Activated naive CD8-positive, alpha-beta T cell treated with anti-CD3 and anti-CD28 coated beads, Interleukin-2, amount 10 ng/mL, durations not matched to agents 7 days and 5 days (primary cell): ENCODE measurements at regions not wholly inside any gene's neighbourhood (a gene's known extent, or its start where the extent isn't known, plus 50 kb on each side); places are given as distances from the start of the nearest gene placed in this dataset.
"Not testable (repeated sequence)": the region's sequence is repeated elsewhere in the genome, so short reads cannot be mapped to it uniquely, and the experiment has no call there.

Experiments
- ATAC-seq: fragments of 150-1000 bp; cut with Tn5 transposase; one replicate; pipeline ENCODE4 v1.10.0; 2021; ENCODE audit warnings: low read depth, moderate library complexity
- POLR2A ChIA-PET: fragments of 350-600 bp; sonication (Branson Sonifier 250); formaldehyde crosslinking; loops from one replicate; lab custom pipeline; 2021; ENCODE audit warnings: antibody characterized with exemption; lab: Charles Lee
- DNase-seq: peaks from one replicate; pipeline ENCODE4 v3.0.0; 2021
- H3K27ac Mint-ChIP-seq: one replicate; pipeline ENCODE4 v1.8.0; 2022; ENCODE audit warnings: mild to moderate bottlenecking, mixed read lengths
- H3K27me3 Mint-ChIP-seq: one replicate; pipeline ENCODE4 v1.8.0; 2022; ENCODE audit warnings: mild to moderate bottlenecking, moderate library complexity, mixed read lengths
- H3K36me3 Mint-ChIP-seq: one replicate; pipeline ENCODE4 v1.8.0; 2021; ENCODE audit warnings: mild to moderate bottlenecking, mixed read lengths
- H3K4me1 Mint-ChIP-seq: one replicate; pipeline ENCODE4 v1.8.0; 2021; ENCODE audit warnings: mixed read lengths
- H3K4me3 Mint-ChIP-seq: one replicate; pipeline ENCODE4 v1.8.0; 2022; ENCODE audit warnings: mild to moderate bottlenecking, moderate library complexity, mixed read lengths
- H3K9me3 Mint-ChIP-seq: one replicate; pipeline ENCODE4 v1.8.0; 2021; ENCODE audit warnings: mixed read lengths

- Mint-ChIP-seq H3K4me3 (no peak overlapping the region), H3K27ac (no peak overlapping the region), H3K36me3 (no peaks in the 10 kb centered on the region), H3K4me1 (peaks cover 4% of the 10 kb centered on the region), H3K27me3 (peaks cover 17% of the 10 kb centered on the region), H3K9me3 (peaks cover 3% of the 10 kb centered on the region)
- POLR2A ChIA-PET, result no interaction called here
- ATAC-seq (no peak), DNase-seq (no peak)
These were observed 79.3 kb upstream of the TOP1 start for GRCh38 chr20:40949346-40949745.

DNA sequence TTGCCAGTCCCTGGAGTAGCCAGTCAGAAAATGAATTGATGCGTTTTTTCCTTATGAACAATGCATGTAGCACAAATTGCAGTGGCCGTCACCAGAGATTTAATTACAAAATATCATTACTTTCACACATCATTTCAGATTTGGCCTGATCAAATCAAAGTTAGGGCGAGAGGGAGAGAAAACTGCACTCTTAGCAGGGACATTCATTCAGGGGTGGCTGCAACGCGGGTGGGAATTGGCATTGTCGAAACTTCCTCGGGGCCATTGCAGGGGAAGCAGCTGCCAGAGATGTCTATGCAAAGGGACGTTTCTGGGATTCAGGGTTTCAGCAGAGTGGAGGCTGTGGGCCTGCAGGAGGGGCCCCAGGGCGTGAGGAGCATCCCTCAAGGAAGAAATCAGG is 76.5 kb upstream of the TOP1 start:
- no peak overlapping the region for H3K4me3 Mint-ChIP-seq
- DNase-seq (no peak), ATAC-seq (no peak)
- H3K9me3 Mint-ChIP-seq, result peaks cover 5% of the 10 kb centered on the region
- POLR2A ChIA-PET, result no interaction called here
- H3K4me1 Mint-ChIP-seq, result peaks cover 2% of the 10 kb centered on the region
- H3K36me3 Mint-ChIP-seq, result no peaks in the 10 kb centered on the region
- no peak overlapping the region for H3K27ac Mint-ChIP-seq
- H3K27me3 Mint-ChIP-seq, result peaks cover 17% of the 10 kb centered on the region

DNA sequence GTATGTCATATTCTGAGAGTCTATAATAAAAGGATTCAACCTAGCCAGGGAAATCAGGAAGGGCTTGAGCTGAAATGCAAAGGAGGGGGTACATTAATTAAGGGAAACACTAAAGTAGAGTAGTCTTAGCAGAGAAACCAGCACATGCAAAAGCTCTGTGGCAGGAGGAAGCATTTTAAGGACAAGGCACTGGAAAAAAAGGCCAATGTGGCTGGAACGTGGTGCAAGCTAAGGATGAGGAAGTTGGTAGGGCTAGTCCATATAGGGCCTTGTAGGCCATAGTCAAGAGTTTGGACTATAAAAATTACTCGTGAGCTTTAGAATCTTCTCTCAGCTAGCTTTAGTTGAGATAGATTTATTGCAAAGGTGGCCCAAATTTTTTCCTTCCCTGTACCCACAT is 75.2 kb upstream of the TOP1 start:
- H3K4me3 Mint-ChIP-seq, result no peak overlapping the region
- no peak for DNase-seq
- peaks cover 14% of the 10 kb centered on the region for H3K27me3 Mint-ChIP-seq
- H3K27ac Mint-ChIP-seq, result no peak overlapping the region
- ATAC-seq, result no peak
- H3K36me3 Mint-ChIP-seq, result no peaks in the 10 kb centered on the region
- H3K9me3 Mint-ChIP-seq, result peaks cover 5% of the 10 kb centered on the region
- H3K4me1 Mint-ChIP-seq, result peaks cover 2% of the 10 kb centered on the region
- POLR2A ChIA-PET, result interaction anchor here (0.7 kb wide), 1 partner anchor 755 kb away, joined by 3 read pairs; no protein-coding TSS in a partner anchor

- peaks cover 2% of the 10 kb centered on the region for H3K4me1 Mint-ChIP-seq
- peaks cover 12% of the 10 kb centered on the region for H3K27me3 Mint-ChIP-seq
- POLR2A ChIA-PET, result interaction anchor here (0.7 kb wide), 1 partner anchor 755 kb away, joined by 3 read pairs; no protein-coding TSS in a partner anchor
- no peak overlapping the region for H3K27ac Mint-ChIP-seq
- DNase-seq, result no peak
- H3K9me3 Mint-ChIP-seq, result peaks cover 5% of the 10 kb centered on the region
- no peak overlapping the region for H3K4me3 Mint-ChIP-seq
- H3K36me3 Mint-ChIP-seq, result no peaks in the 10 kb centered on the region
- no peak for ATAC-seq
These were observed 74.8 kb upstream of the TOP1 start for GRCh38 chr20:40953856-40954255.

GRCh38 chr20:40954521-40955165 is 74.0 kb upstream of the TOP1 start:
- POLR2A ChIA-PET, result no interaction called here
- ATAC-seq, result no peak

DNA sequence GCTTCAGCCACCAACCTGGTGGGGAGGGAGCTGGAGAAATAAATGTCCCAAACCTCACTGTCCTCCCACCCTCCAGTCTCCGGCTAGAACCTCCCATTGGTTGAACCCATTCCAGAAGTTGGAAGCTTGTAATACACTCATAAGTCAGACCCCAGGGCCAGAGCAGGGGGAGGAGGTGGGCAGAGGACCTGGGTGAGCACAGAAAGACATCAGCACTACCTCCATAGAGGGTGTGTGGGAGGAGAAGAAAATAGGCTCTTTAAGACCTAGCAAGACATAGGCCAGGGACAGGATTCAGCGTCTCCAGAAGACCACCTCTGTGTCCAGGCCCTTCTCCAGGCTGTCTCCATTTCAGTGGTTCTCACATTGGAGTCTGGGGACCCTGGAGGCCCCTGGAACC is 73.3 kb upstream of the TOP1 start:
- no peak overlapping the region for H3K4me3 Mint-ChIP-seq
- H3K27ac Mint-ChIP-seq, result no peak overlapping the region
- no peaks in the 10 kb centered on the region for H3K36me3 Mint-ChIP-seq
- H3K9me3 Mint-ChIP-seq, result peaks cover 5% of the 10 kb centered on the region
- POLR2A ChIA-PET, result no interaction called here
- ATAC-seq, result no peak
- peaks cover 2% of the 10 kb centered on the region for H3K4me1 Mint-ChIP-seq
- DNase-seq, result no peak
- H3K27me3 Mint-ChIP-seq, result peaks cover 16% of the 10 kb centered on the region

More at GRCh38 chr20:40954521-40955165, 74.0 kb upstream of the TOP1 start:
- H3K4me1 Mint-ChIP-seq, result peaks cover 2% of the 10 kb centered on the region
- H3K27me3 Mint-ChIP-seq, result peaks cover 16% of the 10 kb centered on the region
- H3K27ac Mint-ChIP-seq, result no peak overlapping the region
- peaks cover 5% of the 10 kb centered on the region for H3K9me3 Mint-ChIP-seq
- no peak for DNase-seq
- no peaks in the 10 kb centered on the region for H3K36me3 Mint-ChIP-seq
- no peak overlapping the region for H3K4me3 Mint-ChIP-seq

DNA sequence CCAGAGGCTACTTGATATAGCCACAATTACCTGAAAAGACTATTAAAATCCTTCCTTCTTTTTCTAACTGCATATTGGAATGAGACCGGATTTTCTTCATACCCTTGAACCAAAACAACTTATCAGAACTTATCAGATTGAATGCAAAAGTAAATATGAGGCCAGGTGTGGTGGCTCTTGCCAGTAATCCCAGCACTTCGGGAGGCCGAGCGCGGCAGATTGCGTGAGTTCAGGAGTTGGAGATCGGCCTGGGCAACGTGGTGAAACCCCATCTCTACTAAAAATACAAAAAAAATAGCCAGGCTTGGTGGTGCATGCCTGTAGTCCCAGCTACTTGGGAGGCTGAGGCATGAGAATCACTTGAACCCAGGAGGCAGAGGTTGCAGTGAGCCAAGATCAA is 72.8 kb upstream of the TOP1 start:
- peaks cover 14% of the 10 kb centered on the region for H3K27me3 Mint-ChIP-seq
- H3K4me3 Mint-ChIP-seq, POLR2A ChIA-PET, H3K27ac Mint-ChIP-seq, ATAC-seq, H3K36me3 Mint-ChIP-seq, H3K9me3 Mint-ChIP-seq, DNase-seq, H3K4me1 Mint-ChIP-seq: not testable (repeated sequence)

- POLR2A ChIA-PET, result no interaction called here
- H3K27me3 Mint-ChIP-seq, result peaks cover 12% of the 10 kb centered on the region
- no peaks in the 10 kb centered on the region for H3K36me3 Mint-ChIP-seq
- H3K4me1 Mint-ChIP-seq, result peaks cover 5% of the 10 kb centered on the region
- H3K9me3 Mint-ChIP-seq, result peaks cover 5% of the 10 kb centered on the region
- DNase-seq (no peak), ATAC-seq (no peak)
- H3K4me3 Mint-ChIP-seq, result no peak overlapping the region
- H3K27ac Mint-ChIP-seq, result no peak overlapping the region
These were observed 71.9 kb upstream of the TOP1 start for GRCh38 chr20:40956542-40957264.

- peaks cover 12% of the 10 kb centered on the region for H3K27me3 Mint-ChIP-seq
- no peaks in the 10 kb centered on the region for H3K36me3 Mint-ChIP-seq
- ATAC-seq (no peak), DNase-seq (no peak)
- H3K27ac Mint-ChIP-seq, result no peak overlapping the region
- peaks cover 5% of the 10 kb centered on the region for H3K9me3 Mint-ChIP-seq
- peaks cover 11% of the 10 kb centered on the region for H3K4me1 Mint-ChIP-seq
- POLR2A ChIA-PET, result no interaction called here
- H3K4me3 Mint-ChIP-seq, result no peak overlapping the region
These were observed 71.3 kb upstream of the TOP1 start for GRCh38 chr20:40957265-40957760.

DNA sequence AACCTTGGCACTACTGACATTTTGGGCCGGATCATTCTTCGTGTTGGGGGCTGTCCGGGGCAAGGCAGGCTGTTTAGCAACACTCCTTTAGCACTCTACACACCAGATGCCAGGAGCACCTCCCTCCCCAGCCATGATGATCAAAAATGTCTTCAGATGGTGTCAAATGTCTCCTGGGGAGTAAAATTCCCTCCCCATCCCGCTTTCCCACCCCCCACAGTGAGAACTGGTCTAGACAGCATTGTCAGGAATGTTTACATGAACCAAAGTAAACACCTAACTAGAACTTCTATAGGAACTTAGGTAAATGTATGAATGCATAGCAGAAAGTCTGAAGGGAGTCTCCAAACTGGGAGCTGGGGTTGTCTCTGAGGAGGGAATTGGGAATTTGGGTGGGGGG is 70.0 kb upstream of the TOP1 start:
- no peak for DNase-seq
- Mint-ChIP-seq H3K27ac (no peak overlapping the region), H3K36me3 (no peaks in the 10 kb centered on the region), H3K4me3 (no peak overlapping the region), H3K9me3 (peaks cover 5% of the 10 kb centered on the region), H3K4me1 (peaks cover 13% of the 10 kb centered on the region), H3K27me3 (peaks cover 12% of the 10 kb centered on the region)
- POLR2A ChIA-PET, result no interaction called here
- no peak for ATAC-seq

DNA sequence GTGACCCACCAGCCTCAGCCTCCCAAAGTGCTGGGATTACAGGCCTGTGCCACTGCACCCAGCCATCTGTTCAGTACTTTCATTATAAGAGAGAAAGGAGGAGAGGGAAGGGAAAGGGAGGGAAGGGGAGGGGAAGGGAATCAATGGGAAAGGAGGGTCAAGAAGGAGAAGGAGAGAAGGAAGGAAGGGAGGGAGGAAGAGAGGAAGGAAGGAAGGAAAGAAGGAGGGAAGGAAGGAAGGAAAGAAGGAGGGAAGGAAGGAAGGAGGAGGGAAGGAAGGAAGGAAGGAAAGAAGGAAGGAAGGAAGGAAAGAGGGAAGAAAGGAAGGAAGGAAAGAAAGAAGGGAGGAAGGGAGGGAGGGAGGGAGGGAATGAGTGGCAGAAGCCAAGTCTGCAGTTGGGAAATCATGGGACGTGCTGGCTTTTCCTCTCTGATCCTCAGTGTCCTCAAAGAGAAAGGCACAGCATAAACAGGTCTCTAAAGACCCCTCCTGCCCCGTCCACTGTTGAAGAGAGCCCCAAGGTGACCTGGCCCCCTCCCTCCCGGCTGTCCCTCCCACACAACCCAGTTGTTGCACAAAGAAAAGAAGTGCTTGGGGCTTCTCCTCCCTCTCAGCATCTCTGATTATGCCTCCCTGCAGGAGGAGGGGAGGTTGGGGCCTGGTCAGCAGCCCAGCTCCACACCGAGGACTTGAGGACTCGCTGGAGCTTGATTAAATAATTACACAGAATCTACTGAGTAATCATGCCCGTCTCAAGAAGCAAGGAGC is 69.1 kb upstream of the TOP1 start:
- Mint-ChIP-seq H3K36me3 (no peaks in the 10 kb centered on the region), H3K27ac (no peak overlapping the region), H3K4me3 (no peak overlapping the region), H3K4me1 (peaks cover 13% of the 10 kb centered on the region), H3K9me3 (peaks cover under 1% of the 10 kb centered on the region), H3K27me3 (peaks cover 9% of the 10 kb centered on the region)
- ATAC-seq (no peak), DNase-seq (no peak)
- POLR2A ChIA-PET, result interaction anchor here (0.5 kb wide), 1 partner anchor 597 kb away, joined by 3 read pairs; no protein-coding TSS in a partner anchor

GRCh38 chr20:40960101-40960500 is 68.5 kb upstream of the TOP1 start:
- Mint-ChIP-seq H3K9me3 (no peaks in the 10 kb centered on the region), H3K27ac (no peak overlapping the region), H3K4me3 (no peak overlapping the region), H3K36me3 (no peaks in the 10 kb centered on the region), H3K4me1 (peaks cover 13% of the 10 kb centered on the region), H3K27me3 (peaks cover 8% of the 10 kb centered on the region)
- no peak for DNase-seq
- ATAC-seq, result no peak
- POLR2A ChIA-PET, result interaction anchor here (0.5 kb wide), 1 partner anchor 596 kb away, joined by 3 read pairs; no protein-coding TSS in a partner anchor

DNA sequence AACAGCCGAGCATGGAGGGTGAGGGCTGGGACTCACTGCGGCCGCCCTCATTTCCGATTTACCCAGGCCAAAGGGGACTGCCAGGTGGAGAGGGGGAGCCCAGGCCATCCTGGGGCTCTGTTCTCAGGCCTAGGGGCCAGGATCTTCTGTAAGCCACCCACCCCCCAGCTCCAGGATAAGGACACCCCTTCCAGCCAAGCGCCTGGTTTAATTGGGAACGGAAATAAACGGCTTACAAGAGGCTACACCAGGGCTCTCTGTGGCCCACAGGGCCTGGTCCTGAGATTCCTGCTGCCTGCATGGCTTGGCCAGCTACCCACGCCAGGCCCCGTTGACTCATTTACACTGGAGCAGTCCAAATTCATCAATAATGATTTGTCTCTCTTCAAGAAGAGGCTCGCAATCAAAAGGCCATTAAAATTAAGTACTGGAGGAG is 68.1 kb upstream of the TOP1 start:
- ATAC-seq (no peak), DNase-seq (no peak)
- Mint-ChIP-seq H3K4me3 (no peak overlapping the region), H3K9me3 (no peaks in the 10 kb centered on the region), H3K27ac (no peak overlapping the region), H3K4me1 (peaks cover 13% of the 10 kb centered on the region), H3K27me3 (peaks cover 8% of the 10 kb centered on the region), H3K36me3 (no peaks in the 10 kb centered on the region)
- POLR2A ChIA-PET, result no interaction called here
